ENCODE measurements at regions not wholly inside any gene's neighbourhood (a gene's known extent, or its start where the extent isn't known, plus 50 kb on each side); places are given as distances from the start of the nearest gene placed in this dataset.

DNA sequence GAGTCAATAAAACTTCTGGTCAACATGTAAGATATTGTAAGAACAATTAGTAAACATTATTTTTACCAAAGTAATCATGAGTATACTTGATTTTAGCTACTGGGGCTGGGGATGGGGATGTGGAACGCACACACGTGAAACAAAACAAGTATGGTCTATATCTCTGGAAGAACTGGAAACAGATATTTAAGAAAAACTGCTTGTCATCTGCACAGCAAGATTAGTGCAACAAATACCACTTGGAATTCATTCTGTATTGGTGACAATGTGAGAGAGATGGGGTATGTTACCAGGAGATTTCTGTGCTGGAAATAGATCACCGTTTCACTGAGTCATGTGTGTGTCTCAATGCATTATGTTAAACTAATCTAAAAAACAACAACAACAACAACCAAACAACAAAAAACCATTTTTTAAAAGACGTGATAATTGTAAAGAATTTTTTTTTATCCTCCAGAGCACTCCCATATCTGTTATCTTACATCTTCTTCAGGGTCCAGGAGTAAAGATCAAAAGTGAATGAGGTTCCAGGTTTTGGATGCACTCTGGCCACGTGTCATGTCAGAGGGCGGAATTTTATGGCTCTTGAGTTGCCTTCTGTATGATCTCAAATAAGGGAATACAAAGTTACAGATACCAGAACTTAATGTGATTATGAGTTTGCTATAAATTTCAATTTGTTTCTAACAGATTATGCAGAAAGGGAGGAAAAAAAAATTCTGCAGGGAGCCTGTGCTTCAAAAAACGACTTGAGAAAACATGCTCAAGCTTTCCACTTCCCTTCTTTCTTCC lies 153.0 kb downstream of the BBOX1 start:
- Histone ChIP-seq H3K4me2 (no peak overlapping the region), H3K27ac (no peak overlapping the region), H3K4me3 (IDR thresholded peaks at IDR 0.05; ENCODE audit: insufficient read depth, low read depth, low read length) (no peak overlapping the region), H3K27me3 (ENCODE audit: insufficient read depth, low read depth) (no peaks in the 10 kb centered on the region), H3K9ac (no peak overlapping the region), H3K4me1 (ENCODE audit: low read depth, poor library complexity, severe bottlenecking) (no peaks in the 10 kb centered on the region), H3K36me3 (ENCODE audit: insufficient read depth) (no peaks in the 10 kb centered on the region), H2AFZ (ENCODE audit: low read depth) (no peak overlapping the region), H3K79me2 (ENCODE audit: insufficient read depth, low read depth) (no peaks in the 10 kb centered on the region), H4K20me1 (ENCODE audit: insufficient read depth) (no peaks in the 10 kb centered on the region)
- TF ChIP-seq, protein P1, sequence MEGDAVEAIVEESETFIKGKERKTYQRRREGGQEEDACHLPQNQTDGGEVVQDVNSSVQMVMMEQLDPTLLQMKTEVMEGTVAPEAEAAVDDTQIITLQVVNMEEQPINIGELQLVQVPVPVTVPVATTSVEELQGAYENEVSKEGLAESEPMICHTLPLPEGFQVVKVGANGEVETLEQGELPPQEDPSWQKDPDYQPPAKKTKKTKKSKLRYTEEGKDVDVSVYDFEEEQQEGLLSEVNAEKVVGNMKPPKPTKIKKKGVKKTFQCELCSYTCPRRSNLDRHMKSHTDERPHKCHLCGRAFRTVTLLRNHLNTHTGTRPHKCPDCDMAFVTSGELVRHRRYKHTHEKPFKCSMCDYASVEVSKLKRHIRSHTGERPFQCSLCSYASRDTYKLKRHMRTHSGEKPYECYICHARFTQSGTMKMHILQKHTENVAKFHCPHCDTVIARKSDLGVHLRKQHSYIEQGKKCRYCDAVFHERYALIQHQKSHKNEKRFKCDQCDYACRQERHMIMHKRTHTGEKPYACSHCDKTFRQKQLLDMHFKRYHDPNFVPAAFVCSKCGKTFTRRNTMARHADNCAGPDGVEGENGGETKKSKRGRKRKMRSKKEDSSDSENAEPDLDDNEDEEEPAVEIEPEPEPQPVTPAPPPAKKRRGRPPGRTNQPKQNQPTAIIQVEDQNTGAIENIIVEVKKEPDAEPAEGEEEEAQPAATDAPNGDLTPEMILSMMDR (conservative IDR thresholded peaks at IDR 0.05; ENCODE audit: low read depth, low read length): no peak

DNA sequence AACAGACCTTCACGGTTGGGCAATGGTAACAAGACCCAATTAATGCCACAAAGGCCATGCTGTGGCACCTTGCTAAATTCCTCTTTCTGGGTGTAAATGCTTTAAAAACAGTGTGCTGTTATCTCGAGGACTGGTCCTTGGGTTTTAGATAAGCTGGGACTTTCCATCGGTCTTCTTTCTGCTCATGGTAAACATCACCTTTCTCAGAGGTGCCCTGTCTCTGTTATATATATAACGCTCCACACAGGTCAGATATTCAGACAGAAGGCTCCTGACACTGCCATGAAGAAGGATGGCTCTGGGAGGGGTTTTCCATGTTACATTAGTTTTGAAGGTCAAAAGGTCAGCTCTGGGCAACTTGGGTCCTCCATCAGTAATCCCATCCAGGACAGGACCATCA lies 151.6 kb downstream of the BBOX1 start:
- H3K4me3 ChIP-seq (IDR thresholded peaks at IDR 0.05; ENCODE audit: insufficient read depth, low read depth, low read length): no peak overlapping the region
- TF ChIP-seq, protein P1 (conservative IDR thresholded peaks at IDR 0.05; ENCODE audit: low read depth, low read length): no peak
- H3K27ac ChIP-seq: no peak overlapping the region
- H4K20me1 ChIP-seq (ENCODE audit: insufficient read depth): no peaks in the 10 kb centered on the region
- no peak overlapping the region for H3K4me2 ChIP-seq
- H3K9ac ChIP-seq: no peak overlapping the region
- no peaks in the 10 kb centered on the region for H3K36me3 ChIP-seq (ENCODE audit: insufficient read depth)
- no peaks in the 10 kb centered on the region for H3K79me2 ChIP-seq (ENCODE audit: insufficient read depth, low read depth)
- H2AFZ ChIP-seq (ENCODE audit: low read depth): no peak overlapping the region
- no peaks in the 10 kb centered on the region for H3K27me3 ChIP-seq (ENCODE audit: insufficient read depth, low read depth)
- H3K4me1 ChIP-seq (ENCODE audit: low read depth, poor library complexity, severe bottlenecking): no peaks in the 10 kb centered on the region

DNA sequence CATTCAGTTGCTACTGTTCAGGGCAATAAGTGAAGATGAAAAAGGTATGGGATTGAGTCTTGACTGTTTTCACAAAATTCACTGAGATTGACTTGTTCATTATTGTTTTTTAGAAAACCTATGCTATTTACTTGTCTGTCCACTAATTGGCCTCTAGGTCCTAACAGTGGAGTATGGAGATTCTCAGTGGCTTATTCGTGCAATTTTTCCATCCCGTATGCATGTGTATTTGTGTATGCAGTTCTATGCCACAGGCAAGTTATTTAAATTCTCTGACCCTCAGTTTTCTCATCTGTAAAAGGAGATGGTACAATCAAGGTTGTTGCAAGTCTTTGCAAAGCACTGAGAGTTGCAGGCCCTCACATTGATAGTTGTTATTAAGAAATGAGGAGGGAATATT lies 151.0 kb downstream of the BBOX1 start:
- H3K9ac ChIP-seq: no peak overlapping the region
- no peak overlapping the region for H3K4me3 ChIP-seq (IDR thresholded peaks at IDR 0.05; ENCODE audit: insufficient read depth, low read depth, low read length)
- TF ChIP-seq, protein P1 (conservative IDR thresholded peaks at IDR 0.05; ENCODE audit: low read depth, low read length): no peak

DNA sequence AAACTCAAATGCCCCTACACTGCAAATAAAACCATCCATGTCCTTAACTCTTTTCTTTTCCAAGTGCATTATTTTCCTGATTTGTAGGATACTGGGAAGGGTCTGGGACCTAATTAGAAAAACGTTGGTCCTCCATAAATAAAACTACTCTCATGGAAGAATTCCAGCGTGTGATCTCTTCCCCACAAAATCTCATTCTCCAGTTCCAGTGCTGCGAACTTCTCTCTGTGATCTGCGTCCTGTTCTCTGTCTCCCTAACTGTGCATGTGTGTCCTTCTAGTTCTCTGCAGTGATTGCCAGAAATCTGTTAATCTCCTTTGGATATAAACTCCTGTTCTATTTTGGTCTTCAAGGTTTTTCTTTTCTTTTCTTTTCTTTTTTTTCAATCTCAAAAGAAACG lies 148.1 kb downstream of the BBOX1 start:
- H3K4me3 ChIP-seq (IDR thresholded peaks at IDR 0.05; ENCODE audit: insufficient read depth, low read depth, low read length): no peak overlapping the region
- TF ChIP-seq, protein P1 (conservative IDR thresholded peaks at IDR 0.05; ENCODE audit: low read depth, low read length): no peak
- H4K20me1 ChIP-seq (ENCODE audit: insufficient read depth): no peaks in the 10 kb centered on the region
- no peaks in the 10 kb centered on the region for H3K36me3 ChIP-seq (ENCODE audit: insufficient read depth)
- H3K4me2 ChIP-seq: no peak overlapping the region
- H3K9ac ChIP-seq: no peak overlapping the region
- no peak overlapping the region for H2AFZ ChIP-seq (ENCODE audit: low read depth)
- no peaks in the 10 kb centered on the region for H3K79me2 ChIP-seq (ENCODE audit: insufficient read depth, low read depth)
- no peaks in the 10 kb centered on the region for H3K27me3 ChIP-seq (ENCODE audit: insufficient read depth, low read depth)
- no peak overlapping the region for H3K27ac ChIP-seq
- no peaks in the 10 kb centered on the region for H3K4me1 ChIP-seq (ENCODE audit: low read depth, poor library complexity, severe bottlenecking)

More for the DNA sequence above, 151.0 kb downstream of the BBOX1 start:
- no peaks in the 10 kb centered on the region for H3K36me3 ChIP-seq (ENCODE audit: insufficient read depth)
- H3K27me3 ChIP-seq (ENCODE audit: insufficient read depth, low read depth): no peaks in the 10 kb centered on the region
- H3K4me2 ChIP-seq: no peak overlapping the region
- no peaks in the 10 kb centered on the region for H3K4me1 ChIP-seq (ENCODE audit: low read depth, poor library complexity, severe bottlenecking)
- H2AFZ ChIP-seq (ENCODE audit: low read depth): no peak overlapping the region
- no peaks in the 10 kb centered on the region for H4K20me1 ChIP-seq (ENCODE audit: insufficient read depth)
- no peak overlapping the region for H3K27ac ChIP-seq
- no peaks in the 10 kb centered on the region for H3K79me2 ChIP-seq (ENCODE audit: insufficient read depth, low read depth)

Data from KMS-11 (cell line).